ENCODE measurements at regions not wholly inside any gene's neighbourhood (a gene's known extent, or its start where the extent isn't known, plus 50 kb on each side); places are given as distances from the start of the nearest gene placed in this dataset.
A peak's percentile ranks its signal among the peaks of the same experiment; 100 is the strongest.

GRCh38 chr3:67870477-67870876 lies 216.1 kb upstream of the SUCLG2 start:
- Histone ChIP-seq H3K56ac (ENCODE audit: low read length) (no peak overlapping the region), H3K9ac (ENCODE audit: low read length) (no peak overlapping the region), H2BK120ac (ENCODE audit: low read depth, low read length) (no peak overlapping the region), H4K5ac (ENCODE audit: low read length) (no peak overlapping the region), H2BK5ac (ENCODE audit: low read length) (no peak overlapping the region), H3K36me3 (ENCODE audit: control insufficient read depth, insufficient read depth, low read length) (no peaks in the 10 kb centered on the region), H3K4me2 (ENCODE audit: low read length) (no peak overlapping the region), H2BK15ac (replicated peaks; ENCODE audit: low read depth) (no peak overlapping the region), H3K18ac (ENCODE audit: low read length) (no peak overlapping the region), H3K4me3 (ENCODE audit: low read length) (no peak overlapping the region), H3K27ac (ENCODE audit: low read depth, low read length) (no peak overlapping the region), H3K27me3 (ENCODE audit: insufficient read depth, low read length, poor library complexity) (no peaks in the 10 kb centered on the region), H4K8ac (ENCODE audit: low read depth, low read length) (no peak overlapping the region), H3K23ac (ENCODE audit: low read length) (no peak overlapping the region), H2AK5ac (ENCODE audit: low read length) (no peak overlapping the region), H3K4me1 (ENCODE audit: control insufficient read depth, low read depth, low read length) (no peaks in the 10 kb centered on the region), H3K79me1 (ENCODE audit: low read length) (no peaks in the 10 kb centered on the region), H3K79me2 (ENCODE audit: control insufficient read depth, insufficient read depth, low read length) (no peaks in the 10 kb centered on the region), H3K4ac (ENCODE audit: low read depth, low read length) (no peak overlapping the region)
- WGBS (ENCODE audit: extremely low coverage, insufficient coverage, low lambda C conversion rate): no CpG with 5 or more reads among the region's 3 CpGs
- DNase-seq: no peak

GRCh38 chr3:67866571-67866970 lies 212.2 kb upstream of the SUCLG2 start:
- no peak overlapping the region for H3K56ac ChIP-seq (ENCODE audit: low read length)
- no peaks in the 10 kb centered on the region for H3K4me1 ChIP-seq (ENCODE audit: control insufficient read depth, low read depth, low read length)
- H2BK120ac ChIP-seq (ENCODE audit: low read depth, low read length): no peak overlapping the region
- no peaks in the 10 kb centered on the region for H3K36me3 ChIP-seq (ENCODE audit: control insufficient read depth, insufficient read depth, low read length)
- no peak overlapping the region for H3K23ac ChIP-seq (ENCODE audit: low read length)
- no peak overlapping the region for H3K18ac ChIP-seq (ENCODE audit: low read length)
- H3K79me1 ChIP-seq (ENCODE audit: low read length): no peaks in the 10 kb centered on the region
- no peak overlapping the region for H3K9ac ChIP-seq (ENCODE audit: low read length)
- no peak overlapping the region for H2BK5ac ChIP-seq (ENCODE audit: low read length)
- no peak for DNase-seq
- H3K4me3 ChIP-seq (ENCODE audit: low read length): no peak overlapping the region
- no peak overlapping the region for H3K4me2 ChIP-seq (ENCODE audit: low read length)
- no peaks in the 10 kb centered on the region for H3K79me2 ChIP-seq (ENCODE audit: control insufficient read depth, insufficient read depth, low read length)
- H4K5ac ChIP-seq (ENCODE audit: low read length): no peak overlapping the region
- H2BK15ac ChIP-seq (replicated peaks; ENCODE audit: low read depth): no peak overlapping the region
- H3K27me3 ChIP-seq (ENCODE audit: insufficient read depth, low read length, poor library complexity): no peaks in the 10 kb centered on the region
- WGBS (ENCODE audit: extremely low coverage, insufficient coverage, low lambda C conversion rate): no CpG with 5 or more reads among the region's 6 CpGs
- no peak overlapping the region for H2AK5ac ChIP-seq (ENCODE audit: low read length)
- no peak overlapping the region for H3K4ac ChIP-seq (ENCODE audit: low read depth, low read length)
- H3K27ac ChIP-seq (ENCODE audit: low read depth, low read length): no peak overlapping the region
- no peak overlapping the region for H4K8ac ChIP-seq (ENCODE audit: low read depth, low read length)

GRCh38 chr3:67864587-67865183 lies 210.3 kb upstream of the SUCLG2 start:
- no peak overlapping the region for H4K5ac ChIP-seq (ENCODE audit: low read length)
- H3K4me3 ChIP-seq (ENCODE audit: low read length): no peak overlapping the region
- no peaks in the 10 kb centered on the region for H3K27me3 ChIP-seq (ENCODE audit: insufficient read depth, low read length, poor library complexity)
- DNase-seq: no peak
- no peak overlapping the region for H3K27ac ChIP-seq (ENCODE audit: low read depth, low read length)
- H3K4me1 ChIP-seq (ENCODE audit: control insufficient read depth, low read depth, low read length): no peaks in the 10 kb centered on the region
- H4K8ac ChIP-seq (ENCODE audit: low read depth, low read length): no peak overlapping the region
- H3K18ac ChIP-seq (ENCODE audit: low read length): no peak overlapping the region
- no peak overlapping the region for H2AK5ac ChIP-seq (ENCODE audit: low read length)
- no peak overlapping the region for H3K56ac ChIP-seq (ENCODE audit: low read length)
- no peak overlapping the region for H2BK120ac ChIP-seq (ENCODE audit: low read depth, low read length)
- no peaks in the 10 kb centered on the region for H3K79me2 ChIP-seq (ENCODE audit: control insufficient read depth, insufficient read depth, low read length)
- no CpG with 5 or more reads among the region's 2 CpGs for WGBS (ENCODE audit: extremely low coverage, insufficient coverage, low lambda C conversion rate)
- H3K36me3 ChIP-seq (ENCODE audit: control insufficient read depth, insufficient read depth, low read length): no peaks in the 10 kb centered on the region
- no peak overlapping the region for H3K9ac ChIP-seq (ENCODE audit: low read length)
- no peaks in the 10 kb centered on the region for H3K79me1 ChIP-seq (ENCODE audit: low read length)
- H3K4me2 ChIP-seq (ENCODE audit: low read length): no peak overlapping the region
- H2BK5ac ChIP-seq (ENCODE audit: low read length): no peak overlapping the region
- H3K23ac ChIP-seq (ENCODE audit: low read length): no peak overlapping the region
- no peak overlapping the region for H3K4ac ChIP-seq (ENCODE audit: low read depth, low read length)
- no peak overlapping the region for H2BK15ac ChIP-seq (replicated peaks; ENCODE audit: low read depth)

GRCh38 chr3:67863869-67864268 lies 209.5 kb upstream of the SUCLG2 start:
- peak; percentile 63 for DNase-seq
- no peak overlapping the region for H3K56ac ChIP-seq (ENCODE audit: low read length)
- WGBS (ENCODE audit: extremely low coverage, insufficient coverage, low lambda C conversion rate): no CpG with 5 or more reads among the region's 4 CpGs
- H3K27me3 ChIP-seq (ENCODE audit: insufficient read depth, low read length, poor library complexity): no peaks in the 10 kb centered on the region
- no peak overlapping the region for H3K9ac ChIP-seq (ENCODE audit: low read length)
- H2AK5ac ChIP-seq (ENCODE audit: low read length): no peak overlapping the region
- no peak overlapping the region for H2BK15ac ChIP-seq (replicated peaks; ENCODE audit: low read depth)
- H3K23ac ChIP-seq (ENCODE audit: low read length): no peak overlapping the region
- H3K36me3 ChIP-seq (ENCODE audit: control insufficient read depth, insufficient read depth, low read length): no peaks in the 10 kb centered on the region
- no peak overlapping the region for H3K4ac ChIP-seq (ENCODE audit: low read depth, low read length)
- H3K79me2 ChIP-seq (ENCODE audit: control insufficient read depth, insufficient read depth, low read length): no peaks in the 10 kb centered on the region
- no peak overlapping the region for H3K4me3 ChIP-seq (ENCODE audit: low read length)
- no peak overlapping the region for H3K4me2 ChIP-seq (ENCODE audit: low read length)
- no peak overlapping the region for H4K5ac ChIP-seq (ENCODE audit: low read length)
- no peak overlapping the region for H3K18ac ChIP-seq (ENCODE audit: low read length)
- no peaks in the 10 kb centered on the region for H3K79me1 ChIP-seq (ENCODE audit: low read length)
- no peaks in the 10 kb centered on the region for H3K4me1 ChIP-seq (ENCODE audit: control insufficient read depth, low read depth, low read length)
- H2BK5ac ChIP-seq (ENCODE audit: low read length): no peak overlapping the region
- H2BK120ac ChIP-seq (ENCODE audit: low read depth, low read length): no peak overlapping the region
- no peak overlapping the region for H3K27ac ChIP-seq (ENCODE audit: low read depth, low read length)
- H4K8ac ChIP-seq (ENCODE audit: low read depth, low read length): no peak overlapping the region

- H2BK15ac ChIP-seq (replicated peaks; ENCODE audit: low read depth): no peak overlapping the region
- no peaks in the 10 kb centered on the region for H3K4me1 ChIP-seq (ENCODE audit: control insufficient read depth, low read depth, low read length)
- H3K36me3 ChIP-seq (ENCODE audit: control insufficient read depth, insufficient read depth, low read length): no peaks in the 10 kb centered on the region
- H2BK120ac ChIP-seq (ENCODE audit: low read depth, low read length): no peak overlapping the region
- H4K5ac ChIP-seq (ENCODE audit: low read length): no peak overlapping the region
- H3K79me2 ChIP-seq (ENCODE audit: control insufficient read depth, insufficient read depth, low read length): no peaks in the 10 kb centered on the region
- no peaks in the 10 kb centered on the region for H3K27me3 ChIP-seq (ENCODE audit: insufficient read depth, low read length, poor library complexity)
- H3K4me3 ChIP-seq (ENCODE audit: low read length): no peak overlapping the region
- DNase-seq: no peak
- H3K4ac ChIP-seq (ENCODE audit: low read depth, low read length): no peak overlapping the region
- WGBS (ENCODE audit: extremely low coverage, insufficient coverage, low lambda C conversion rate): no CpG with 5 or more reads among the region's 3 CpGs
- no peak overlapping the region for H3K23ac ChIP-seq (ENCODE audit: low read length)
- no peak overlapping the region for H3K56ac ChIP-seq (ENCODE audit: low read length)
- no peak overlapping the region for H3K4me2 ChIP-seq (ENCODE audit: low read length)
- H3K18ac ChIP-seq (ENCODE audit: low read length): no peak overlapping the region
- H3K27ac ChIP-seq (ENCODE audit: low read depth, low read length): no peak overlapping the region
- no peak overlapping the region for H2BK5ac ChIP-seq (ENCODE audit: low read length)
- H3K79me1 ChIP-seq (ENCODE audit: low read length): no peaks in the 10 kb centered on the region
- no peak overlapping the region for H3K9ac ChIP-seq (ENCODE audit: low read length)
- no peak overlapping the region for H4K8ac ChIP-seq (ENCODE audit: low read depth, low read length)
- H2AK5ac ChIP-seq (ENCODE audit: low read length): no peak overlapping the region
Observed at GRCh38 chr3:67860429-67860828, 206.0 kb upstream of the SUCLG2 start.

GRCh38 chr3:67858492-67858891 lies 204.1 kb upstream of the SUCLG2 start:
- H3K9ac ChIP-seq (ENCODE audit: low read length): no peak overlapping the region
- no peak overlapping the region for H3K4ac ChIP-seq (ENCODE audit: low read depth, low read length)
- no peak overlapping the region for H3K27ac ChIP-seq (ENCODE audit: low read depth, low read length)

More at GRCh38 chr3:67858492-67858891, 204.1 kb upstream of the SUCLG2 start:
- Histone ChIP-seq H4K8ac (ENCODE audit: low read depth, low read length) (no peak overlapping the region), H3K4me1 (ENCODE audit: control insufficient read depth, low read depth, low read length) (no peaks in the 10 kb centered on the region), H3K79me1 (ENCODE audit: low read length) (no peaks in the 10 kb centered on the region), H3K4me3 (ENCODE audit: low read length) (no peak overlapping the region), H3K56ac (ENCODE audit: low read length) (no peak overlapping the region), H2BK5ac (ENCODE audit: low read length) (no peak overlapping the region), H2BK15ac (replicated peaks; ENCODE audit: low read depth) (no peak overlapping the region), H3K36me3 (ENCODE audit: control insufficient read depth, insufficient read depth, low read length) (no peaks in the 10 kb centered on the region), H3K23ac (ENCODE audit: low read length) (no peak overlapping the region), H2AK5ac (ENCODE audit: low read length) (no peak overlapping the region), H3K27me3 (ENCODE audit: insufficient read depth, low read length, poor library complexity) (no peaks in the 10 kb centered on the region), H3K18ac (ENCODE audit: low read length) (no peak overlapping the region), H3K79me2 (ENCODE audit: control insufficient read depth, insufficient read depth, low read length) (no peaks in the 10 kb centered on the region), H2BK120ac (ENCODE audit: low read depth, low read length) (no peak overlapping the region), H3K4me2 (ENCODE audit: low read length) (no peak overlapping the region), H4K5ac (ENCODE audit: low read length) (no peak overlapping the region)
- DNase-seq: no peak
